GM19240 (cell line): ENCODE measurements at regions not wholly inside any gene's neighbourhood (a gene's known extent, or its start where the extent isn't known, plus 50 kb on each side); places are given as distances from the start of the nearest gene placed in this dataset.

Experiments used
- DNase-seq: peaks from one replicate; pipeline ENCODE4 v3.0.0; 2011; ENCODE audit warnings: low spot score; ENCODE audit not compliant: insufficient read length

DNA sequence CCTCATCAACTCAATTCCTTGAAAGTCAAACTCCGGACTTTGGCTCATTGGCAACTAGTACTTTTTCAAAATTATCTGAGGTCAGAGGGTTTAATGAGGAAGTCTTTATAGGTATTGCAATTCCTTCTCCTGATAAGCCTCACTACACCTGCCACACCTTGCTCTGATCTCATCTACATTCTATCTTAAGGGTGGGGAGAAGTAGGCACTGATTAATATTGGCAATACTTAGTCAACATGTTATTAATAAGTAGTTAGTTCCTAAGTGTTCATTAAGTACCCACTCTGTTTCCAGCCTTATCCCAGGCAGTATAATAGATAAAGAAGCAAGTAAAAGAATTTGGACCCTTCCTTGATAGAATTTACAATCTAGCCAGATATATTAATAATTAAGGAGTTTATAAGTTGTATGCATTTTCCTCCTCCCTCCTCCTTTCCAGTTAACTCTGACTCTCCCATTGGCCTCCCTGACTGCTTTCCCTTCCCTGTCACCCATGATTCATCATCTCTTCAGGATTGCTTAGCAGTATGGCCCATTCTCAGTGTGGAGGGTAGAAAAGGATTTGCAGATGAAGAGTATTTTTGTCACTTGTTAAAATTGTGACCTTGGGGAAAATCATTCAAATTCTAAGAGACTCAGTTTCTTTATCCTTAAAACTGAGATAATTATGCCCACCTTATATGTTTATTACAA, 231.0 kb upstream of the ATP2B1 start:
- no peak for DNase-seq

DNA sequence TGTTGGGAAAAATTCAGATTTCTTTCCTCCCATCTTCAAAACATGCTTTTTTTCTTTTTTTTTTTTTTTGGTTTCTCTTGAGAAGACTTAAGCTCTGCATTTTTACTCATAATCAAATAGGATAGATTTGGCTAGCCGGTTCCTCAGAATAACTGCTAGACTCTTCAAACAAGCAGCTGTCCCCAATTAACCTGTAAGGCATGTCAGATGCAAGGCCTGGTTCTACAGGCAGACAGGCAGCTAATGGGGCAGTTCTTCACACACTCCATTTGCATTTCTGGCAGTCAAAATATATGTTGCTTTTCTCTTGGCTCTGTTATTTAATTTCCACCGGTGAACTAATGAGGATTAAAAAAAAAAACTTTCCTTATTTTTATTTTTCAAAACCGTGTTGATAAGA, 228.0 kb upstream of the ATP2B1 start:
- no peak for DNase-seq

DNA sequence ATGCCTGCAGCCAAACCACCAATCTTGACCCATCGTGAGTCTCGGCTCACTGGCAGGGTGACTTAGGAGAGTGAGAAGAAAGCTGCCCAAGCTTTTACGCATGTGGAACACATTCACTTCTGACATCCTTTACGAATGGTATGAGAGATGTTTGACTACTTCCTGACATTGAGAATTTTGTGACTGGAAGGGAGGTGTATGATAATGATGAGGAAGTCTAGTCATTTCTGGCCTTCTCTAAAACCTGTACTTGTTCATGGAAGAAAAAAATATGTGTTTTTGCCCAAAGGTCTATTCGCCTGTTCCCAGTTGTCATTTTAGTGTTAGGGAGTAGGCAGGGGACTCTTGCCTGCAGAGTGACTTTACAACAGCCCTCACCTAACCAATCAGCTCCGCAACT, 227.2 kb upstream of the ATP2B1 start:
- no peak for DNase-seq

DNA sequence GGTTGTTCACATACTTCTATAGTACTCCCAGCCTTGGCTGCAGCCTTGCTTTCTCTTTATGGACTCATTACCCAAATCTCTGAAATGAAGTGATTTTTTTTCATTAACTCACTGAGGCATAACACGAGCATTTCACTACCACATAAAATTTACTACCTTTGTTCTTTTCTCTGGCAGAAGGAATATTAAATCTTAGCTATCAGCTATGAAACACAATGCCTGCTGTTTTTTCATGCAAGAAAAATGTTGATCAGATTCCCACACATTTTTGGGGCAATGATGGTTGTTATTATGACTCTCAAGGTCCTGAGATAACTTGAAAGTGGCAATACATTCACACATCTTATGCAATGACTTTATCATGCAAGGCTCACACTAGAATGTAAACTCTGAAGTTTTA, 225.3 kb upstream of the ATP2B1 start:
- DNase-seq, result no peak

DNA sequence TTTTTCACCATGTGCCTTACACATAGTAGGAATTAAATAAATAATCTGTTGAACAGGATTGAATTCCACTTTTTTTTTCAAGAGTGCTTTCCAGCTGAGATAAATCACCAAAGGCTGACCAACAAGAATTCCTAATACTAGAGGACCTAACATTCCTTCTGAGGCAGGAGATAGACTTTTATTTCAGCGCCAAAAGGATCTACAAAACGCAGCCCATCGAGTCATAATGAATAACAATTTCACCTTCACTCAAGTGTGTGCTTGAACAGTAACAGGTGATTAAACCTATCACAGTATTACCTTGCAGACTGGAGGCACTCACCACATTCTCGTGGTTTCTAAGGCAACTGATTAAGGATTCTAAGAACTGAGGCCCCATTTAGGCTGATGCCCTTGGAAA, 224.3 kb upstream of the ATP2B1 start:
- DNase-seq, result no peak

DNA sequence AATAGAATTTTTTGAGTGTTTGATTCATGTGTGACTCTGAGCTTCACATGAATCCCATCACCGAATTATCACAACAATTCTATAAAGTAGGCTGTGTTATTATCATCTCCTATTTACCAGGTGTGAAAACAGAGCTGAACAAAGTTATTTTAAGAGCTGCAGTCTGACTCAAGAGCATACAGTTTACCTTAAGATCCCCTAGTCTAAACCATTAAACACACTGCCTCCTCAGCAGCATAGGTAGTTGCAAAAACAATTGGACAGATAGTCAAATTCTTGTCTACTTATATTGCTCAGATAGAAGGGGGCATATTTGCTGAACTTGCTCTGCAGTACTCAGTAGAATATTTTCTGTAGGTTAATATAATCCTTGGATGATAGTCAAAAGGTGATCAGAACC, 219.8 kb upstream of the ATP2B1 start:
- no peak for DNase-seq

DNA sequence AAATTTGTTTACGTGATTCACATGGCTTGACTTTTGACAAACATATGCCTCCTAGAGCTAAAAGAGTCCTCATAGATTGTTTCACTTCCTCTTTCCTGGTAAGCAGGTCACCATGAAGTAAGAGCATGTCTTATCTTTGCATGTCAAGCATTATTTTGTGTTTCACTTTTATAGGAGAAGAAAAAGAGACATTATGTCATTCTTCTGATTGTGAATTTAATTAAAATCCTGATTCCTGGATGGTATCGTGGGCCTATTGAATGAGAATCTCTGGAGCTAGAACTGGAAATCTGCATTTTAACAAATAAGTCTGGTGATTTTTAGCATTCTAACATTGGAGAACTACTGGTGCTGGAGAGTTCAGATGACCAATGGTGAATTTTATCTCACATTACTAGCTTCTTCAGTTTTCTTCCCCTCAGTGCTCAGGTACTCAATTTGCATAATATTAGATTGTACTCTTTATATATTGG, 218.6 kb upstream of the ATP2B1 start:
- DNase-seq, result peak; percentile 53

DNA sequence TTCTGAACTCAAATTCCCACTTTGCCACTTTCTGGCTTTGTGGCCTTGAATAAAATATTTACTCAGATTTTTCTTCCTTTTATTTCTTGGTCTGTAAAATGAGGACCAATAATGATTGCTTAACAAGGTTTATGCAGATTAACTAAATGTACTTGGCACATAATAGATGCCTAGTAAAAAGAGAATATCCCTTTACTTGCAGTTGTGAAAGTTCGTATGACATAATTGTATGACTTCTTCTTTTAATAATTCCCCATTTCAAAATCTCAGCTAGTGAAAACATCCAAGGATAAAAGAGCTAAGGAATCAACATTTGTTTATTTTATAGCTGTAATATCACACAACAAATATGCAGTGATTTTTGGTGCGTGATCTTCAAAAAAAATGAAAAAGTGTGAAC, 215.6 kb upstream of the ATP2B1 start:
- no peak for DNase-seq

DNA sequence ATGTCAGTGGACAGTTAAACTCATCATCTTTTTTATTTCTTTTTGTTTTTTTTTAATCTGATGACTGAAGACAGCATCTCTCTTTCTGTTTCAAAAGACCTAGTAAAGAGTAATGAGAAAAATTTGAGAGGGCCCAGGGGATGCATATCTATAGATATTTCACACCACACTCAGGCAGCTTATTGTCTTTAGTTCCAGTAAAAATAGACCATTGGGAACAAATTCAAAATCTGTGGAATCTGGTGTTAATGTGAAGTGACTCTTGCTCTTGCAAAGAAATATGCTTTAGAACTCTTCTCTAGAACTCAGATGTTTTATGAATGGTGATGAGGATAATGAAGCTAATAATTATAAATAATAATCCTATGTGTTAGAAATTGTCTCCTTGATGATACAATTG, 214.5 kb upstream of the ATP2B1 start:
- no peak for DNase-seq

DNA sequence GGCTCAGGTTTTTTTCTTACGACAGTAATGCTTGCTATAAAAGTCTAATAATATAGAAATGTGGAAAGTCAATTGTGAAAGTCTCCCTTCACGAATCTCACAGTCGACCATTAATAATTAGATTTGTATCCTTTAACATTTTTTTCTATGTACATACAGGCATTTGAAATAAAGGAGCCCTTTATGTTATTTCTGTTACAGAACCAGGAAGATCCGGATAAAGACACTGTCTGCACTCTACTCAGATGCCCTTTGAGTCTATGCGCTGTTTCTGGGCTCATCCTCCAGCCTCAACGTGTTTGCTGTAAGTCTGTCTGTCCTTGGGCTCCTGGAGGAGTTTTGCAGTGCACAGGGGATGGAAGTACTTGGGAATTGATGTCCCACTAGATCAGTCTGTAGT, 212.2 kb upstream of the ATP2B1 start:
- DNase-seq, result no peak

DNA sequence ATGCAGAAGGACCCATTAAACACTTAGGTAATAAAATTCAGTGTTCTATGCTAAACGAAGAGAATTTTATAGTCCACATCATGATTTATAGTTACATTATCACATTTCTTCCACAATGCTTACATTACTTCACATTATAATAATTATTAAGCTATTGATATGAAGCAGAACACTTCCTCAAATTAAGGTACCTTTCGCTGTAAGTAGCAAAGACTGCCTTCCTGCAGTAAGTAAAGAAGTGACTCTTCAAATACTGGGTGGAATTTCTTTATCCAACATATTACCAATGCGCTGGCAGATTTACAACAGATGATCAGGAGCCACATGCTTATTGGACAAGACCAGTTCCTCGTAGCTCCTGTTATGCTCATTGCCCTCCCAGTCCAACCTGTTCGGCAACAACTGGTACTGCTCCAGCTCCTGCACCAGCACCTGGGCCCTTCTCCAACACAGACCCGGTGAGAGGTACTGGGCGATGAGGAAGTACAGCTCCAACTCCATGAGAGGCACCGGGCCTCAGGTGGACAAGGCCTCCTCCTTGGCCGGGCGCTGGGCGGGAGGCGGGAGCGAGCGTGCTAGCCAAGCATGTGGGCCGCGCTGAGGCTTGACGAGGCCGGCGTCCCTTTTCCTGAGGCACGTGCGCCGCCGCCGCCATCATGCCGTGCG, 210.7 kb upstream of the ATP2B1 start:
- DNase-seq, result no peak

DNA sequence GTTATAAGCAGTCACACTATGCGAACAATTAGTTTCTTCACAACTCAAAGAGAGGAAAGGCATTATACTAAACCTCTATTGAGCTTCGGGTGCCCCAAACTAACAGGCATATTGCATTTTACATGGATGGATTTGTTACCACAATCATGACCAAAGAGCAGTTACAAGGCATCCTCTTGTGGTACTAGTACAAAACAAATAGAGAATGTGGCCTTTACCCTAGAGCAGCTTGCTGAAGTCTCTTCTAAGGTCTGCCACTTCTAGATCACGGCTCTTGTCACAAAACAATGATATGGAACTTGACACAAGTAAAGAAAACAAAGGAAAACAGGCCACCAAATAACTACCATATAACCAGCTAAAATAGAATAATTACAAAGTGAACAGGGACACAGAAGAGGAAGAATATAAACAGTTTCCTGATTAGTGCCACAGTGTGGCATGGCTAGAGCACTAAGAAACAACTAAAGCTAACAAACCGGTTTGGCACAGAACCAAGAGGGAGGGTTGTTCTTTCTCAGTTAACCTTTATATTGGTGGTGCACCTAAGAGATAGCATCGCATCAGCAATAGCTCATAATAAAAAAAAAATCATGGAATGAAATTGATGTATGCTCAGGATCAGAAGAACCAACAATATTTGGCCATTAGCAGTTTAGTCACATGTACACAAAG, 209.7 kb upstream of the ATP2B1 start:
- no peak for DNase-seq

DNA sequence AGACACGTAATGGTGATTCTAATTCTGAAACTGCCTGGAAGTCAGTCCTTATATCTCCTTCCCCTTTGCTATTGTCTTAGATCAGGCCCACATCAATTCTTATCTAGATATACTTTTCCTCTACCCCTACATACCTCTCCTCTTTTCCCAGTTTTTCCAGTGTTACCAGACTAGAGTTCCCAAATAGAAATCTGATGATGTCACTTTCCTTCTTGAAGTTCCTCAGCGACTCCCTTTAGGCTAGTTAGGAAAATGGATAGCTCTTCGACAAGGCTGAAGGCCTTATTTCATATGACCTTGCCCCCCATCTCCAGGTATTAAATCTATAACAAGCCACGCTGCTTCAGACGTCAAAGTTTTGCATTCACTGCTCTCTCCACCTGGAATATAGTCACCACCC, 201.1 kb upstream of the ATP2B1 start:
- DNase-seq, result no peak

DNA sequence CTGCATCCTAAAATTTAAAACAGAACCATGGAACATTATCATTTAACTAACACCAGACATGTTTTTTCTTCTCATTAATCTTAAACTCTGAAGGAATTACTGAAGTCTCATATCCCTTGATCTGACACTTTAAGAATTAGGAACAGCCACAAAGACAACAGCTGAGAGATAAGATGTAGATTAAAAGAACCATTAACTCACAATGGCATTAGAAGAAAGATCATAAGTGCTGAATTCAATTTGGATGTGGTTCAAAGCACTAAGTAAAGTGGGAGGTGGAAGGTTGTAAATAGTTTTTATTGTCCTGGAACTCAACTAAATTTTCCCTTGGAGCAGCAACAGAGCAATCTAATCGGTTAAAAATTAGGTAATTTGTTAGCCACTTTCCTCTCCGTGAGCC, 199.0 kb upstream of the ATP2B1 start:
- DNase-seq, result no peak

DNA sequence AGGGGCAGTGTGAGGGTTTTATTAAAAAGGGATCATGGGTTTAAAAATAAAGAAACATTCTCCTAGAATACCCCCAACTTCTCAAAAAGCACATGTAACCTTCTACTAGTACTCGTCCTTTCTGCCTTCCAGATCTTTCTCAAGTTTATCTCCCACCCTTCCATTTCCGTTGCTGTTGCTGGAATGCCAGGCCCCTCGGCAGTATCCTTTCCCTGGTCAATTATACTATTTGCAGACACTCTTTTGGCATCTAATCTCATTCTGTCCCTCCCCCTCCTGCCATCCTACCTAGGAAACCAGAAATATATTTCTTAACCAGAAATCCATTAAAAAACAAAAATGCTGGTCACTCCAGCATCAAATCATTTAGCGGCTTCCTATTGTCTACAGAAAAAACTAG, 198.2 kb upstream of the ATP2B1 start:
- DNase-seq, result no peak

DNA sequence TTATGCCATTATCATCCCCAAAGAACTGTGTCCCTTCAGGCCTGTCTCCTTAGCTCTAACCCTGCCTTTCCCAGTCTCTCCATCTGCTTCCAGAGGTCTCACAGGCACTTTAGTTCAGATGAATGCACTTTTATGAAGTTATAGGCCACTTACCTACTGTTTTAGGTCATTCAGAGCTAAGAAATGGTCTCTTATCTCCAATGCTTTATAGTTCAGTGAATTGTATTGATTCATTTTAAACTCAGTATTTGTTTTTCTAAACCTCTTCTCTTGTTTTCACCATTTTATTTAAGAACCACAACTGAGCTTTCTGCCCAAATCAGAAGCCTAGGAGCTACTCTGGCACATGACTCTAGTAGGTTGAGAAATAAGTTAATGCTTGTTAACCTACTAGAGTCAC, 197.5 kb upstream of the ATP2B1 start:
- no peak for DNase-seq

DNA sequence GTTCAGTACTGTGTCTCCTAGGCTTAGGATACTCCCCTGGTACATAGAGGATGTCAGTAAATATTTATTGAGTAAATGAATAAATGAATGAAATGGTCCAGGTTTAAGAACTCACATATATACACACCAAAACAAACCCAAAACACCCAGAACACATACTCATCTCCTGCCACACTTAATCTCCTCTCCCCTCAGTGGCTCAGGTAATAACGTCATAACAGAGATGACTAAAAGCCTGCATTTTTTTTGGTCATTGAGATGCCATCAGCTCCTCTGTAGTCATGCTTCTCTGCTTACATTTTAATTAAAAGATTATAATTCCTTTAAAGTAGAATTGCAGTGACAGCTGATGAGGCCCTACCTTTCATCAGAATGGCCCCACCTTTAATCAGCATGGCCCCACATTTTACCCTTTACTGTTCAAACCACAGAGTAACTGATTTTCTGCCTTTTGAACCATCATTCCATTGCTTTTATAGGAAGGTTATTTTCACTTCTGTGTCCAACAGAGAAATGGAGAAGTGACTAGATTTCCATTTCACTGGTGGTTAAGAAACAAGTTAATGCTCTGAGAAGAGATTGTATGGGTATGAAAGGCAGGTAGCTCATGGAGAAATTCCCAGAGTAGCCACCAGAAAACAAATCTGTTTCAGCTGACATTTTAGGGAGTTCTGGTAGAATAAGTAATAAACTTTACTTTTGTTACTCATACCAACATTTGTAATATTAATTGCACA, 193.4 kb upstream of the ATP2B1 start:
- no peak for DNase-seq

DNA sequence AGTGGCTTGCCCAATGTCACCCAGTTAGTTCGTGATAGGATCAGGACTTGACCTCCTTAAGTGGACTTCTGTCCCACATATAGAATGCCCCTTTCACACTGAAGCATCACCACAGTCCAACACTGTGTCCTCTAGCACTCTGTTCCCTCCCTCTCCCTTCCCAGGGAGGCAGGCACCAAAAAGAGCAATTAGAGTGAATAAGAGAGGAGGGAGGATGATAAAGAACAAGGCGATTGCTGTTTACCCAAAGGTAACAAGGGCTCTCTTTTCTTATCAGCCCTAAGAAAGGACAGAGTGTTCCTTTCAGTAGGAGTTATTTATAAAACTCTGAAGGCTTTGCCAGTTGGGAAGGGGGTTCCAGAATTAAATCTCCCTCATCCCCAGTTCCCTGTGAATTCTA, 192.7 kb upstream of the ATP2B1 start:
- DNase-seq, result no peak

DNA sequence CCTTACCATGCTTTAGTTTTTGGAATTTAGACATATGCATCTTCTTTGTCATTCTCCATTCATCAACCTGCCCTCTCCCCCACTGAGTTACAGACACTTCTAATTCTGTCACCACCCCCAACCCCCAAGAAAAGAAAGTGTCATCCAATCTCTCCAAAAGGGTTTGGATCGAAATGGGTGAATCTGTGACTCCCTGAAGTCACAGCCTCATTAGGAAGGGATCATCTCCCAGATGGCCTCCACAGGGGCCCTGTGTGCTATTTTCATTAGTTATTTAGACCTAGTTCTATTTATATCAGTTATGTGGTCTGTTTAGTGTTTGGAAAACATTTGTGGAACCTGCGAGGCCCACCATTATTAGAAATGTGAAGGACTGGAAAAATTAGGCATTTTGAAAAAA, 191.0 kb upstream of the ATP2B1 start:
- DNase-seq, result no peak

DNA sequence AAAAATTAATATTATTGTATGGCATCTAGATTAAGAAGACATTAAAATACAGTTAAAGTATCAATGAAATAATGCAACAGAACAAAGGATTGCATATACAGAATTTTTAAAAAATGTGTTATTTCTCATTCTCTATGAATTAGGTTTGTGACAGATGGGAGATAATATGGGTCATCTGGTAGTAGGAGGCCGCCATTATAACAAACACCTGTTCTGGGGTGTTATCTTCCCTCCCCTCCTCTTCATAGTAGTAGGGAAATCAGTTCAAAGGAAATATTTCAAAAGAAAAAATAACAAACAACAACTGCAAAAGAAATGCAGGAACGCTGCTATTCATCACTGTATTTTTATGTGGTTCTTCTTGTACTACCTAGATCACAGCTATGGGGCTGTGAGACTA, 187.0 kb upstream of the ATP2B1 start:
- DNase-seq, result no peak

DNA sequence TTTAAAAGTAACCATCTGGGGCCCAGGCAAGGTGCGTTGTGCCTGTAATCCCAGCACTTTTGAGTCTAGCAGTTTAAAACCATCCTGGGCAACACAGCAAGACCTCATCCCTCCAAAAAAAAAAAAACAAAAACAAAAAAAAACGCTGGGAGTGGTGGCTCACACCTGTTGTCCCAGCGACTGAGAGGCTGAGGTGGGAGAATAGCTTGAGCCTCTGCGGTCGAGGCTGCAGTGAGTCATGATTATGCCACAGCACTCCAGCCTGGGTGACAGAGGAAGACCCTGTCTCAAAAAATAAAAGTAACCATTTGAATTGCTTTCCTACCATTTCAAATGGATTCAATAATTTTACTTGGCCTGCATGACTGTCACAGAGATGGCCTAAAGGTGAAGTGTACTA, 186.5 kb upstream of the ATP2B1 start:
- no peak for DNase-seq
